GM23338 (cell line): ENCODE measurements at regions not wholly inside any gene's neighbourhood (a gene's known extent, or its start where the extent isn't known, plus 50 kb on each side); places are given as distances from the start of the nearest gene placed in this dataset.

ENCODE experiments used
- ATAC-seq: fragments of 200-7000 bp; cut with Tn5 transposase; 3 replicates; pipeline ENCODE4 v1.9.1; 2020
- DNase-seq: peaks from one replicate; pipeline ENCODE4 v3.0.0-alpha.2; 2015; ENCODE audit warnings: low spot score
- H2AFZ ChIP-seq: fragments of 200-600 bp; sonication (generic); 2 replicates; pipeline ENCODE4 v1.8.0; 2016; ENCODE audit warnings: antibody characterized with exemption, mild to moderate bottlenecking, moderate library complexity
- H3F3A ChIP-seq: fragments of 200-600 bp; sonication (generic); replicated peaks from 2 replicates; pipeline ENCODE4 v1.8.0; 2017; ENCODE audit warnings: antibody characterized with exemption, mixed run types, low read depth
- H3K27ac ChIP-seq: fragments of 200-600 bp; sonication (generic); 2 replicates; pipeline ENCODE4 v1.6.1; 2016; ENCODE audit warnings: low read depth
- H3K27me3 ChIP-seq: fragments of 200-600 bp; sonication (generic); 2 replicates; pipeline ENCODE4 v1.8.0; 2016; ENCODE audit warnings: mild to moderate bottlenecking, mixed run types, moderate library complexity; ENCODE audit not compliant: insufficient read depth
- H3K36me3 ChIP-seq: fragments of 200-600 bp; sonication (generic); 2 replicates; pipeline ENCODE4 v1.8.0; 2016; ENCODE audit warnings: mild to moderate bottlenecking; ENCODE audit not compliant: insufficient read depth
- H3K4me1 ChIP-seq: fragments of 200-600 bp; sonication (generic); 2 replicates; pipeline ENCODE4 v1.8.0; 2016; ENCODE audit warnings: mild to moderate bottlenecking, moderate library complexity; ENCODE audit not compliant: insufficient read depth
- H3K4me2 ChIP-seq: fragments of 200-600 bp; sonication (generic); 2 replicates; pipeline ENCODE4 v1.7.1; 2017; ENCODE audit warnings: mixed run types
- H3K4me3 ChIP-seq: fragments of 200-600 bp; sonication (generic); 2 replicates; pipeline ENCODE4 v1.6.1; 2016; ENCODE audit warnings: mixed run types
- H3K79me2 ChIP-seq: fragments of 200-600 bp; sonication (generic); replicated peaks from 2 replicates; pipeline ENCODE4 v1.8.0; 2017; ENCODE audit warnings: mild to moderate bottlenecking; ENCODE audit not compliant: insufficient read depth
- H3K9me2 ChIP-seq: fragments of 200-600 bp; sonication (generic); 2 replicates; pipeline ENCODE4 v1.8.0; 2017; ENCODE audit not compliant: insufficient read depth
- H4K20me1 ChIP-seq: fragments of 200-600 bp; sonication (generic); replicated peaks from 2 replicates; pipeline ENCODE4 v1.8.0; 2017; ENCODE audit warnings: mild to moderate bottlenecking; ENCODE audit not compliant: insufficient read depth
- H3K27ac Mint-ChIP-seq: 2 replicates; pipeline ENCODE4 v1.8.0; 2020; ENCODE audit warnings: inconsistent platforms, mild to moderate bottlenecking, moderate library complexity, mixed read lengths
- H3K27me3 Mint-ChIP-seq: 3 replicates; pipeline ENCODE4 v1.8.0; 2022; ENCODE audit warnings: low read depth, mild to moderate bottlenecking, moderate library complexity, mixed read lengths, inconsistent platforms; ENCODE audit not compliant: insufficient read depth, poor library complexity
- H3K36me3 Mint-ChIP-seq: 3 replicates; pipeline ENCODE4 v1.8.0; 2021; ENCODE audit warnings: low read depth, mild to moderate bottlenecking, inconsistent platforms, moderate library complexity, mixed read lengths
- H3K4me1 Mint-ChIP-seq: 3 replicates; pipeline ENCODE4 v1.8.0; 2020; ENCODE audit warnings: mild to moderate bottlenecking, inconsistent platforms, mixed read lengths
- H3K4me3 Mint-ChIP-seq: 3 replicates; pipeline ENCODE4 v1.8.0; 2021; ENCODE audit warnings: moderate library complexity, mild to moderate bottlenecking, inconsistent platforms, mixed read lengths
- H3K9me3 Mint-ChIP-seq: 3 replicates; pipeline ENCODE4 v1.8.0; 2020; ENCODE audit warnings: moderate library complexity, mild to moderate bottlenecking, inconsistent platforms, mixed read lengths
- CREB1 ChIP-seq: fragments of 250-450 bp; sonication (Bioruptor Pico); IDR thresholded peaks from 2 replicates; pipeline ENCODE4 v1.5.0; 2020; ENCODE audit warnings: low read depth, mild to moderate bottlenecking, moderate library complexity
- CTCF ChIP-seq, 2 experiments: fragments of 200-600 bp in 1 of 2; sonication (generic) in 1 of 2; conservative IDR thresholded peaks; 2 replicates each; pipeline versions ENCODE4 v1.5.1 to v1.6.1; 2016 to 2017; ENCODE audit warnings: antibody characterized with exemption in 2 of 2, low read depth in 2 of 2, mild to moderate bottlenecking in 2 of 2, moderate library complexity in 1 of 2
- ETS1 ChIP-seq: IDR thresholded peaks from 2 replicates; pipeline ENCODE4 v1.6.1; 2016; ENCODE audit warnings: antibody characterized with exemption
- EZH2 ChIP-seq: fragments of 200-600 bp; sonication (generic); IDR thresholded peaks from one replicate; pipeline ENCODE4 v1.8.0; 2017; ENCODE audit warnings: antibody characterized with exemption, mild to moderate bottlenecking, low read depth; ENCODE audit not compliant: unreplicated experiment
- EZH2phosphoT487 ChIP-seq: fragments of 200-600 bp; sonication (generic); IDR thresholded peaks from one replicate; pipeline ENCODE4 v1.8.1; 2018; ENCODE audit warnings: antibody characterized with exemption; ENCODE audit not compliant: unreplicated experiment
- JUNB ChIP-seq: IDR thresholded peaks from one replicate; pipeline ENCODE4 v1.6.1; 2016; ENCODE audit warnings: antibody characterized with exemption; ENCODE audit not compliant: unreplicated experiment
- NANOG ChIP-seq: IDR thresholded peaks from 2 replicates; pipeline ENCODE4 v1.6.1; 2016; ENCODE audit warnings: antibody characterized with exemption, borderline replicate concordance
- POLR2AphosphoS5 ChIP-seq: IDR thresholded peaks from 2 replicates; pipeline ENCODE4 v1.6.1; 2016; ENCODE audit warnings: antibody characterized with exemption, low read depth
- REST ChIP-seq: IDR thresholded peaks from one replicate; pipeline ENCODE4 v1.6.1; 2018; ENCODE audit warnings: antibody characterized with exemption; ENCODE audit not compliant: unreplicated experiment
- STAT1 ChIP-seq: IDR thresholded peaks from one replicate; pipeline ENCODE4 v1.6.1; 2016; ENCODE audit warnings: antibody characterized with exemption; ENCODE audit not compliant: unreplicated experiment
- ZNF114 ChIP-seq: fragments of 250-450 bp; sonication (Bioruptor Pico); IDR thresholded peaks from 2 replicates; pipeline ENCODE4 v1.5.0; 2020; ENCODE audit warnings: mild to moderate bottlenecking, moderate library complexity
- ZNF331 ChIP-seq: fragments of 250-450 bp; sonication (Bioruptor Pico); IDR thresholded peaks from 2 replicates; pipeline ENCODE4 v1.5.0; 2020; ENCODE audit warnings: low read depth, mild to moderate bottlenecking, moderate library complexity
- ZNF462 ChIP-seq: fragments of 250-450 bp; sonication (Bioruptor Pico); IDR thresholded peaks from 2 replicates; pipeline ENCODE4 v1.5.0; 2020; ENCODE audit warnings: mild to moderate bottlenecking, moderate library complexity

- no peaks in the 10 kb centered on the region for H3K79me2 ChIP-seq
- H3K4me1 ChIP-seq = peaks cover 31% of the 10 kb centered on the region
- no peak overlapping the region for H2AFZ ChIP-seq
- ATAC-seq = peak; percentile 63
- Mint-ChIP-seq H3K9me3 (peaks cover 30% of the 10 kb centered on the region), H3K36me3 (peaks cover 29% of the 10 kb centered on the region), H3K27me3 (no peaks in the 10 kb centered on the region), H3K4me1 (peaks cover 54% of the 10 kb centered on the region), H3K27ac (peak overlapping the region; percentile 83), H3K4me3 (peak overlapping the region; percentile 26; the same call in 1 of the 3 replicates)
- TF ChIP-seq STAT1 (no peak), REST (no peak), CTCF (conservative IDR thresholded peaks at IDR 0.05; ENCODE audit: low read depth in 2 of 2) (no peak), POLR2AphosphoS5 (no peak), NANOG (no peak), EZH2 (no peak), EZH2phosphoT487 (no peak), CREB1 (CRISPR knock-in tag) (no peak), ZNF114 (CRISPR knock-in tag) (no peak), ETS1 (no peak), JUNB (no peak), ZNF331 (CRISPR knock-in tag) (no peak), ZNF462 (CRISPR knock-in tag) (no peak)
- peak overlapping the region; percentile 95 for H3K27ac ChIP-seq
- no peaks in the 10 kb centered on the region for H3K27me3 ChIP-seq
- peaks cover 13% of the 10 kb centered on the region for H3K9me2 ChIP-seq
- H3K4me2 ChIP-seq = peak overlapping the region; percentile 50; the same call in 1 of the 2 replicates
- peak; percentile 48 for DNase-seq
- H3K4me3 ChIP-seq = no peak overlapping the region; the same call in 1 of the 2 replicates
- no peaks in the 10 kb centered on the region; the same call in 1 of the 2 replicates for H3K36me3 ChIP-seq
- no peaks in the 10 kb centered on the region for H4K20me1 ChIP-seq
- H3F3A ChIP-seq = no peaks in the 10 kb centered on the region
Observed at GRCh38 chr10:55820478-55820877, 540.6 kb downstream of the ZWINT start.
